Prostate gland (tissue), 2 donors: ENCODE measurements at regions not wholly inside any gene's neighbourhood (a gene's known extent, or its start where the extent isn't known, plus 50 kb on each side); places are given as distances from the start of the nearest gene placed in this dataset.

Experiments used
- CTCF ChIP-seq, 4 experiments: fragments of 200-600 bp in 2 of 4; fragments of 450-650 bp in 2 of 4; sonication (generic) in 2 of 4; IDR thresholded peaks; 1 replicate in 3 of 4; 2 replicates in 1 of 4; pipeline ENCODE4 v1.5.1; 2016 to 2019; ENCODE audit warnings: antibody characterized with exemption in 4 of 4, mild to moderate bottlenecking in 2 of 4, moderate library complexity in 2 of 4
- POLR2AphosphoS5 ChIP-seq: sonication (generic); formaldehyde crosslinking; IDR thresholded peaks from one replicate; pipeline ENCODE4 v1.6.1; 2017; ENCODE audit warnings: antibody characterized with exemption

DNA sequence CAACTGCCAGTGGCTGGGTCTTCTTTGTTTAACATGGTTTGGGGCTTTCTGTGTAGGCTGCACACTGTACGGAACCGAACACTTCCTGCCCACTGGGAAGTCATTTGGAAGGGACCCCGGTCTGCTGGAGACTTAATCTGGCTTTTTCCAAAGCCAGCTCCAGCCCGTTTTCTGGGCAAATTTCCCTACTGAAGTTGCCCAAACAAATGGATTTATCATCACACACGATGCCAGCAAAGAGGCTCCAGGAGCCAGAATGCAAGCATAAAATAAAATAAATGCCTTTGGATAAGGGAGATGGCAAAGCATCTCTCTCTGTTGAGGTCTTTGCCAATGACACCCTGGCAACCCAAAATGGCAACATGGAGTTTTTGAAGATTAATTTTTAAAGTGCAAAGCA lies 259.9 kb upstream of the IRX3 start:
- no peak for TF ChIP-seq CTCF (IDR thresholded peaks at IDR 0.05)
- TF ChIP-seq POLR2AphosphoS5, result no peak
